ENCODE measurements at regions not wholly inside any gene's neighbourhood (a gene's known extent, or its start where the extent isn't known, plus 50 kb on each side); places are given as distances from the start of the nearest gene placed in this dataset.

DNA sequence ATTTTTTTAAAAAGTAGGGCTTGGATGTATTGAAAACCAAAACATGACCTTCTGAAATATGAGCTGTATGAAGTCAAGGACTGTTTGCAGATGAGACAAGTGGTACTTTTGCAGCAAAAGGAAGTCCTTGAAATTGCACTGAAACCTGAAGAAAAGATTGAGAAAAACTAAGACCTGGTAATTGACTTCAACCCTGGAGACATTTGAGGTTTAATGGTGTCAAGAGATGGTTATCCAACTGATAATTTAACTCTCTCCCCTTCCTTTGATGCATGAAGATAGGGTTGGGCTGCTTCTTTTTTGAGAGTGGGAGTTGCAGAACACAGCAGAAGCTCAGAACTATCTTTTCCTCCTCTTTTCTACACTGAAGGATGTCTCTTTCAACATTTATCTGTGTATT lies 180.9 kb upstream of the DTNBP1 start:
- TF ChIP-seq, protein P1, sequence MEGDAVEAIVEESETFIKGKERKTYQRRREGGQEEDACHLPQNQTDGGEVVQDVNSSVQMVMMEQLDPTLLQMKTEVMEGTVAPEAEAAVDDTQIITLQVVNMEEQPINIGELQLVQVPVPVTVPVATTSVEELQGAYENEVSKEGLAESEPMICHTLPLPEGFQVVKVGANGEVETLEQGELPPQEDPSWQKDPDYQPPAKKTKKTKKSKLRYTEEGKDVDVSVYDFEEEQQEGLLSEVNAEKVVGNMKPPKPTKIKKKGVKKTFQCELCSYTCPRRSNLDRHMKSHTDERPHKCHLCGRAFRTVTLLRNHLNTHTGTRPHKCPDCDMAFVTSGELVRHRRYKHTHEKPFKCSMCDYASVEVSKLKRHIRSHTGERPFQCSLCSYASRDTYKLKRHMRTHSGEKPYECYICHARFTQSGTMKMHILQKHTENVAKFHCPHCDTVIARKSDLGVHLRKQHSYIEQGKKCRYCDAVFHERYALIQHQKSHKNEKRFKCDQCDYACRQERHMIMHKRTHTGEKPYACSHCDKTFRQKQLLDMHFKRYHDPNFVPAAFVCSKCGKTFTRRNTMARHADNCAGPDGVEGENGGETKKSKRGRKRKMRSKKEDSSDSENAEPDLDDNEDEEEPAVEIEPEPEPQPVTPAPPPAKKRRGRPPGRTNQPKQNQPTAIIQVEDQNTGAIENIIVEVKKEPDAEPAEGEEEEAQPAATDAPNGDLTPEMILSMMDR (IDR thresholded peaks at IDR 0.05; ENCODE audit: low read depth, low read length, missing control alignments): no peak
- no peak for DNase-seq (ENCODE audit: low read depth)
- H3K4me3 ChIP-seq (ENCODE audit: low read depth, low read length): no peak overlapping the region

DNA sequence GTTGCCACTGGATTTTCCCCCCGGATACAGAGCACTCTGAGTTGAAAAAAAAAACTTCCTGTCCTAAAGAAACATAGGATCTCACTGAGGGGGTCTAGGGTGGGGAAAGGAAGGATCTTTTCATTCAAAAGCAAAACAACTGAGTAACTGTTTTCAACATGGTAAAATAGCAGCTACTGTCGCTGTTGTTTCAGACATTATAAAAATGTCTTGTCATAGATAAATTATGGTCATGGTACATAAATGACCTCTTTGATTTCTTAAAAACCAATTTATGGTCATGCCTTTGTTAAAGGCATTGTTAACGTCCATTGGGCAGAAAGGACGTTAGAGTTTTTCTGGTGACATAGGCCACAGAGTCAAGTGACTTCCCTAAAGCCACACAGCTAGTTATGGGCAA lies 180.4 kb upstream of the DTNBP1 start:
- H3K4me3 ChIP-seq (ENCODE audit: low read depth, low read length): no peak overlapping the region
- no peak for DNase-seq (ENCODE audit: low read depth)
- TF ChIP-seq, protein P1 (IDR thresholded peaks at IDR 0.05; ENCODE audit: low read depth, low read length, missing control alignments): no peak

DNA sequence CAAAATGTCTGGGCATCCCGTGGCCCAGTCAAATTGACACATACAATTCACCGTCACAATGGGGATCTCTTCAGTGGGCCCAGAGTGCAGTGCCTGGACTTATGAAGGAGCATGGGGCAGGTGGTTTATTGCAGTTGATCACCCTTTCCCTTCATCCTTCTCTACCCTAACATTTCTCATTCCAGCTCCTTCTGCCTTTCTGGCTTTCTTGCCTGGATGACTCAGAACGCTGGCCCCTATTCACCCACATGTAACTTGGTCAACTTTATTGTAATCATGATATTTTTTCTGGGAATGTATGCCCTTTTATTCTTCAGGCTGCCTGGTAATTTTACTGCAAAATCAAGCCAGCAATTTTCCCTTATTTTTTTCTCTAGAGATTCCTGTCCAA lies 179.9 kb upstream of the DTNBP1 start:
- no peak overlapping the region for H3K4me3 ChIP-seq (ENCODE audit: low read depth, low read length)
- DNase-seq (ENCODE audit: low read depth): no peak
- TF ChIP-seq, protein P1 (IDR thresholded peaks at IDR 0.05; ENCODE audit: low read depth, low read length, missing control alignments): no peak

DNA sequence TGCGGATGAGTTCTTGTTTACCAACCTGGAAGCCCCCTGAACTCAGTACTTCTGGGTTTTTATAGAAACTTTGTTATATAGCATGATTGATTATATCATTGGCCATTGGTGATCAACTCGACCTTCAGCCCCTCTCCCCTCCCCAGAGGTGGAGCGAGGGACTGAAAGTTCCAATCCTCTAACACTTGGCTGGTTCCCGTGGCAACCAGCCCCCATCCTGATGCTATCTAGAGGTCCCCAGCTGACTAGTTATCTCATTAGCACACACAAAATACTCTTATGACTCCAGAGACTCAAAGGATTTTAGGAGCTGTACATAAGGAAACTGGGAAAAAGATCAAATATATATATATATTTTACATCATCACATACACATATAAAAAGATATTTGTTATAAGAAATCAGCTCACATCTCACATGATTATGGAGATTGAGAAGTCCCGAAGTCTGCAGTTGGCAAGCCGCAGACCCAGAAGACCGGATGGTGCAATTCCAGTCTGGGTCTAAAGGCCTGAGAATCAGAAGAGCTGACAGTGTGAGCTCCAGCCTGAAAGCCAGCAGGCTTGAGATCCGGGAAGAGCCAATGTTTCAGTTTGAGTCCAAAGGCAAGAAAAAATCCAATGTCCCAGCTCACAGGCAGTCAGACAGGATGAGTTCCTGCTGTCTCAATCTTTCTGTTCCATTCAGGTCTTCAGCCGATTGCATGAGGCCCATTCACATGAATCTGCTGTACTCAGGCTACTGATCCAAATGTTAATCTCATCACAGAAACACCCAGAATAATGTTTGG lies 179.3 kb upstream of the DTNBP1 start:
- H3K4me3 ChIP-seq (ENCODE audit: low read depth, low read length): no peak overlapping the region
- DNase-seq (ENCODE audit: low read depth): no peak
- TF ChIP-seq, protein P1 (IDR thresholded peaks at IDR 0.05; ENCODE audit: low read depth, low read length, missing control alignments): no peak

DNA sequence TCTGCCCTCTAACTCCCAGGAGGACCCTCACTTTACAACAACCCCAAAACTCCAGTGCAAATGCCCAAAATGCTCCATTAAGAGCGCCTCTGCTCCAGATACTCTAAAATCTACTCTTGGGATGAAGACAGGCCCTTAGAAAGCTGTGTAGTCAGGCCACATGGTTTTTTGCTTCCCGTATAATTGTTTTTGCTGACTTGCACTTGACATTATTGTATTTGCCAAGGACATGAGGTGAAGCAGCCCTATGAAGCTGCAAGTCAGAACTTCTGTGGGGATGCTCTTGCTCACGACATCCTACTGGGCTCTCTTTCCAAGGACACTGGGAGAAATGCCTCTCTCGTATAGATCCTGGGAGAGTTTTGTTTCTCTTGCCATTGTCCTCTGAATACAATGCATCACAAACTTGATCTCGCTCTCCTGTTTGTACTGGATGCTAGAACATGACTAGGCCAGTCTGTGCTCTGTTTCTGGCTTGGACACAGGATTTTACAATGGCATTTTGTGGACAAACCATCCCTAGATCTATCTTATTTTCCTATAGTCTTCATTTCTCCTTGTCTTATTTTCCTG lies 177.2 kb upstream of the DTNBP1 start:
- DNase-seq (ENCODE audit: low read depth): no peak
- H3K4me3 ChIP-seq (ENCODE audit: low read depth, low read length): no peak overlapping the region
- TF ChIP-seq, protein P1 (IDR thresholded peaks at IDR 0.05; ENCODE audit: low read depth, low read length, missing control alignments): no peak

DNA sequence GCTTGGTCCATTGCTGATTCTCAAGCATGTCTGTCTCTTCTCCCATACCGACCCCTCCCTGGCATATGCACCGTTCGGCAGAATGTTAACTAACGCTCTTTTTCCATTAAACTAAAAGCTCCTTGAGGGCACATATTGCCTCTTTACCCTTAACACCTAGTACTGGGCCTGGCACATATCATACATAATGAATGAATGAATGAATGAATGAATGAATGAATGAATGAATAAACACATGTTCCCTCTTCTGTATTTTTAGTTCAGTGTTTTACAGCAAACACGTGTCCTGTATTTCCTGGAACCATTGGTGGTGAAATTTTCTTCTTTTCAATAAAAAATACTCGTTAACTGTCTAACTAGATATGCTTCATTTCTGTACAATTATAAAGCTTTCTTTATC lies 174.4 kb upstream of the DTNBP1 start:
- H3K4me3 ChIP-seq (ENCODE audit: low read depth, low read length): no peak overlapping the region
- TF ChIP-seq, protein P1 (IDR thresholded peaks at IDR 0.05; ENCODE audit: low read depth, low read length, missing control alignments): no peak
- no peak for DNase-seq (ENCODE audit: low read depth)

DNA sequence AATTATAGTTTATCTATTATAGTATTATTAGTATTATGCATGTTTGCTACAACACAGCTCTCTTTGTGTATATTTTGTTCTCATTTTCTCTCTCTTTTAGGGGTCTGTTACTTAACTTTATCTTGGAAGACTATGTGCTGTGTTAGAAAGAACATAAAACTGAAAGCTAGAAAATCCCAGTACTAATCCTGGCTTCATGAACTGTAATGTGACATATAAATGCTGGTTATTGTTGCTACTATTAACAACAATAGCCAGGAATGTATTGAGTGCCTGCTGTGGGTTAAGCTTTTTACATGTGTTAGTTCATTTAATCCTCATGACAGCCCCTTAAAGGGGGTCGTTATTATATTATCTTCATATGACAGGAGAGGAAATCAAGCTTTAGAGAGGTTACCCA lies 170.0 kb upstream of the DTNBP1 start:
- TF ChIP-seq, protein P1 (IDR thresholded peaks at IDR 0.05; ENCODE audit: low read depth, low read length, missing control alignments): no peak
- no peak overlapping the region for H3K4me3 ChIP-seq (ENCODE audit: low read depth, low read length)
- no peak for DNase-seq (ENCODE audit: low read depth)

Data from GM12864 (cell line).